Endodermal cell (in vitro differentiated cells): ENCODE measurements at regions not wholly inside any gene's neighbourhood (a gene's known extent, or its start where the extent isn't known, plus 50 kb on each side); places are given as distances from the start of the nearest gene placed in this dataset. TPM values are rescaled to one million over a fixed set of nuclear protein-coding genes. Genes with fewer than 3 reads are reported as not detected.

ENCODE experiments used
- DNase-seq: peaks from one replicate; pipeline ENCODE4 v3.0.0-alpha.2; 2017
- H3K27ac ChIP-seq: 2 replicates; pipeline ENCODE4 v1.5.1; 2013; ENCODE audit warnings: mild to moderate bottlenecking, low read depth, low read length, moderate library complexity
- H3K27me3 ChIP-seq: 2 replicates; pipeline ENCODE4 v1.6.1; 2013; ENCODE audit warnings: mild to moderate bottlenecking, low read length, moderate library complexity; ENCODE audit not compliant: insufficient read depth, control insufficient read depth, poor library complexity, severe bottlenecking
- H3K36me3 ChIP-seq: 2 replicates; pipeline ENCODE4 v1.7.0; 2013; ENCODE audit warnings: mild to moderate bottlenecking, low read length, moderate library complexity; ENCODE audit not compliant: control insufficient read depth, insufficient read depth
- H3K4me1 ChIP-seq: one replicate; pipeline ENCODE4 v1.7.0; 2013; ENCODE audit warnings: low read length; ENCODE audit not compliant: control insufficient read depth, insufficient read depth
- H3K4me3 ChIP-seq: 2 replicates; pipeline ENCODE4 v1.5.1; 2013; ENCODE audit warnings: mild to moderate bottlenecking, low read length, moderate library complexity
- H3K9ac ChIP-seq: 2 replicates; pipeline ENCODE4 v1.6.1; 2013; ENCODE audit warnings: mild to moderate bottlenecking, low read length, moderate library complexity; ENCODE audit not compliant: poor library complexity, severe bottlenecking; ENCODE audit errors: extremely low read depth
- H3K9me3 ChIP-seq: 2 replicates; pipeline ENCODE4 v1.6.1; 2013; ENCODE audit warnings: mild to moderate bottlenecking, low read length, moderate library complexity; ENCODE audit not compliant: control insufficient read depth
- H3K27ac Mint-ChIP-seq: 2 replicates; pipeline ENCODE4 v1.8.0; 2020; ENCODE audit warnings: mixed read lengths
- H3K27me3 Mint-ChIP-seq: 2 replicates; pipeline ENCODE4 v1.8.0; 2021; ENCODE audit warnings: mild to moderate bottlenecking, mixed read lengths; ENCODE audit not compliant: insufficient read depth
- H3K36me3 Mint-ChIP-seq: 2 replicates; pipeline ENCODE4 v1.8.0; 2020; ENCODE audit warnings: low read depth, mixed read lengths
- H3K4me1 Mint-ChIP-seq: 2 replicates; pipeline ENCODE4 v1.8.0; 2020; ENCODE audit warnings: mixed read lengths
- H3K4me3 Mint-ChIP-seq: 2 replicates; pipeline ENCODE4 v1.8.0; 2020; ENCODE audit warnings: mild to moderate bottlenecking, moderate library complexity, mixed read lengths
- H3K9me3 Mint-ChIP-seq: 2 replicates; pipeline ENCODE4 v1.8.0; 2020; ENCODE audit warnings: mild to moderate bottlenecking, mixed read lengths
- WGBS, 2 experiments: methylation state at CpG; one replicate each; pipeline versions ENCODE4 v1.1.5 to v1.1.7; 2013; ENCODE audit warnings: missing lambda C conversion rate in 2 of 2, mixed read lengths in 1 of 2; ENCODE audit not compliant: insufficient coverage in 1 of 2, insufficient read length in 1 of 2; 5-methylcytosine and 5-hydroxymethylcytosine counted together
- microRNA-seq: library from miRNA; unstranded; fragments of <30 nt; microRNA quantifications from one replicate; pipeline ENCODE4 v1.2.0, GENCODE V29; 2020; ENCODE audit warnings: borderline microRNAs expressed
- TF ChIP-seq, protein P1 (sequence below): fragments of 200-600 bp; sonication (generic); conservative IDR thresholded peaks from 2 replicates; pipeline ENCODE4 v1.5.0; 2021; ENCODE audit warnings: antibody characterized with exemption, mild to moderate bottlenecking

DNA sequence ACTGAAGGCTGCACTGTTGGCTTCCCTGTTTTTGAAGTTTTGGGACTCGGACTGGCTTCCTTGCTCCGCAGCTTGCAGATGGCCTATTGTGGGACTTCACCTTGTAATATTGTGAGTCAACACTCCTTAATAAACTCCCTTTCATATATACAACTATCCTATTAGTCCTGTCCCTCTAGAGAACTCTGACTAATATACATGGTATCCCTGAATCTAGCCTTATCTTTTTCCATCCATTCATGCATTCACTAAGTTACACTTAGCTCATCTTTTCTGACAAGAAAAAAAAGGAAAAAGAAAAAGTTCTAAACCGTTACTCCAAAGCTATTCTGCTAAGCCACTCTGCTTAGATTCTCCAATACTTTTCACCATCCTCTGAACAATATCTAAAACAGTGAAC is 1260.2 kb upstream of the PCDH7 start:
- H3K27ac ChIP-seq, result no peak overlapping the region
- no peaks in the 10 kb centered on the region for H3K27me3 ChIP-seq
- H3K4me3 ChIP-seq, result no peak overlapping the region
- no peak overlapping the region for H3K9ac ChIP-seq
- H3K9me3 ChIP-seq, result no peaks in the 10 kb centered on the region
- Mint-ChIP-seq H3K4me1 (peaks cover 5% of the 10 kb centered on the region), H3K27ac (no peak overlapping the region), H3K36me3 (no peaks in the 10 kb centered on the region), H3K27me3 (no peaks in the 10 kb centered on the region), H3K4me3 (no peak overlapping the region), H3K9me3 (no peaks in the 10 kb centered on the region)
- no peaks in the 10 kb centered on the region for H3K4me1 ChIP-seq
- TF ChIP-seq, protein P1, sequence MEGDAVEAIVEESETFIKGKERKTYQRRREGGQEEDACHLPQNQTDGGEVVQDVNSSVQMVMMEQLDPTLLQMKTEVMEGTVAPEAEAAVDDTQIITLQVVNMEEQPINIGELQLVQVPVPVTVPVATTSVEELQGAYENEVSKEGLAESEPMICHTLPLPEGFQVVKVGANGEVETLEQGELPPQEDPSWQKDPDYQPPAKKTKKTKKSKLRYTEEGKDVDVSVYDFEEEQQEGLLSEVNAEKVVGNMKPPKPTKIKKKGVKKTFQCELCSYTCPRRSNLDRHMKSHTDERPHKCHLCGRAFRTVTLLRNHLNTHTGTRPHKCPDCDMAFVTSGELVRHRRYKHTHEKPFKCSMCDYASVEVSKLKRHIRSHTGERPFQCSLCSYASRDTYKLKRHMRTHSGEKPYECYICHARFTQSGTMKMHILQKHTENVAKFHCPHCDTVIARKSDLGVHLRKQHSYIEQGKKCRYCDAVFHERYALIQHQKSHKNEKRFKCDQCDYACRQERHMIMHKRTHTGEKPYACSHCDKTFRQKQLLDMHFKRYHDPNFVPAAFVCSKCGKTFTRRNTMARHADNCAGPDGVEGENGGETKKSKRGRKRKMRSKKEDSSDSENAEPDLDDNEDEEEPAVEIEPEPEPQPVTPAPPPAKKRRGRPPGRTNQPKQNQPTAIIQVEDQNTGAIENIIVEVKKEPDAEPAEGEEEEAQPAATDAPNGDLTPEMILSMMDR, result no peak
- WGBS, 2 experiments, result 91% methylated on average over 3 of the region's 3 CpGs; no CpG with 5 or more reads in 1 of the 2 experiments
- DNase-seq, result no peak
- H3K36me3 ChIP-seq, result no peaks in the 10 kb centered on the region

DNA sequence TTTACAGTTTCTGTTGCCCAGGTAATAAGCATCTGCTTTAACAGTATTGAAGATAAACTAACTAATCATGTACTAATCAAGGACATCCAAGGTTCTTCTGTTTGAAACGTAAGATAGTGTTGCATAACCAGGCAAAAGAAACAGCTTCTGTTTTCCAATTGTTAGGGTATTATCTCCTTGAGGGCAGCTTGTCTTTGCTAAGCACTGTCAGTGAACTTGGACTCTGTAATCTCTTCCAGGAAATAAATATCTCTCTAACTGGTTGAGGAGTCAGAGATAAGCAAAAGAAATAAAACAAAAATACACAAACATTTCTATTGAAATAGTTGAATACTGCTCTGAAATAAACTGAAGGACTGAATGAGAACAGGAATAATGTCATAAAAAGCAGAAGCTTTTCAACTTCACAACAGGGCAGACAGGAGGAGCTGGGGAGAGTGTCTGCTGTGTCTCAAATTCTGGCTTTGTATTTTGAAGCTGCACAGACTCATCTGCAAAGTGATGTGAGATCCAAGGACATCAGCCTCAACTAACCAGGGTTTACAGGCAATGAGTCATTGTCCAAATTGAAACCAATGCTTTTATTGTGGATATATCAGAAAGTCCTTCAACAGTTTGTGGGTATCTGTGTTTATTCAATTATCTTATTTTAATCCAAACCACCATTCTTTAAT is 1253.0 kb upstream of the PCDH7 start:
- Mint-ChIP-seq H3K36me3 (no peaks in the 10 kb centered on the region), H3K4me1 (peaks cover 17% of the 10 kb centered on the region), H3K4me3 (no peak overlapping the region), H3K9me3 (no peaks in the 10 kb centered on the region), H3K27me3 (no peaks in the 10 kb centered on the region), H3K27ac (no peak overlapping the region)
- WGBS, 2 experiments, result 70% methylated on average over 1 of the region's 1 CpG; no CpG with 5 or more reads in 1 of the 2 experiments
- H3K4me1 ChIP-seq, result peaks cover 4% of the 10 kb centered on the region
- DNase-seq, result no peak
- no peak overlapping the region for H3K9ac ChIP-seq
- no peaks in the 10 kb centered on the region for H3K36me3 ChIP-seq
- no peaks in the 10 kb centered on the region for H3K9me3 ChIP-seq
- H3K4me3 ChIP-seq, result no peak overlapping the region
- H3K27me3 ChIP-seq, result no peaks in the 10 kb centered on the region
- TF ChIP-seq, protein P1, result no peak
- no peak overlapping the region for H3K27ac ChIP-seq

Small RNAs in the stretch of these regions (microRNA-seq; reads per million reads assigned to microRNA genes)
- not detected for gene MIR4275
